ENCODE measurements at regions not wholly inside any gene's neighbourhood (a gene's known extent, or its start where the extent isn't known, plus 50 kb on each side); places are given as distances from the start of the nearest gene placed in this dataset.

GRCh38 chr4:59102311-59102710 is 1992.1 kb upstream of the IGFBP7 start:
- no peak for ATAC-seq
- Mint-ChIP-seq H3K27ac (no peak overlapping the region), H3K4me1 (no peaks in the 10 kb centered on the region), H3K4me3 (no peak overlapping the region), H3K9me3 (peaks cover 2 to 28% (median 8%) of the 10 kb centered on the region in 9 donors), H3K27me3 (no peaks in the 10 kb centered on the region), H3K36me3 (no peaks in the 10 kb centered on the region)
- POLR2A ChIA-PET = no interaction called here
- no peak for DNase-seq

DNA sequence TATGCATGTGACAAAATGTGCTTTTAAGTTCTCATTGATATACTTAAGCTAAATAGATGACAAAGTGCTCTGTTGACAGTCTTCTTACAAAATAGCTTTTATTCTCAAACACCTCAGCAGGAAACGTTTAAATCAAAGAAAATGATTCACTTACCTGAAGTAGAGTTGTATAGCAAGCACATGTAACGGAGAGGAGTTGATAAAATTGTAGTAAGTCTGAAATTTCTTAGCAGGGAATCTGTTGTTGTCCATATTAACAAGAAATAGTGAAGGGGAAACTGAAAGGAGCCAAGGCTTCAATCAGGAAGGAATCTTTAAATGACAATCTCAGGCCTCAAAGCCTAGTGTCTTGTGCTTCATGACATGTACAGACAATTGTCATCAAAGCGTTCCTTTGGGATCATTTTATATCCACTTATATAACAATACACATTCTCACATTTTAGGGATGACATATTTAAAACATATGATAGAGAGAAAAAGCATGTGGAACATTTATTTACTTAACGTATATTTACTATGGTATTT is 2010.2 kb upstream of the IGFBP7 start:
- POLR2A ChIA-PET = no interaction called here
- Mint-ChIP-seq H3K4me3 (no peak overlapping the region), H3K27ac (no peak overlapping the region), H3K36me3 (no peaks in the 10 kb centered on the region), H3K27me3 (no peaks in the 10 kb centered on the region), H3K9me3 (peaks cover 0 to 11% (median 0%) of the 10 kb centered on the region in 9 donors), H3K4me1 (no peaks in the 10 kb centered on the region)
- ATAC-seq (no peak), DNase-seq (no peak)

GRCh38 chr4:59122626-59123025 is 2012.4 kb upstream of the IGFBP7 start:
- peaks cover 0 to 10% (median 6%) of the 10 kb centered on the region in 9 donors for H3K9me3 Mint-ChIP-seq
- no peaks in the 10 kb centered on the region for H3K27me3 Mint-ChIP-seq
- POLR2A ChIA-PET = no interaction called here

GRCh38 chr4:59126159-59126558 is 2016.0 kb upstream of the IGFBP7 start:
- POLR2A ChIA-PET = no interaction called here
- no peak overlapping the region for H3K27ac Mint-ChIP-seq
- H3K9me3 Mint-ChIP-seq = peaks cover 0 to 19% (median 8%) of the 10 kb centered on the region in 9 donors
- no peak overlapping the region for H3K4me3 Mint-ChIP-seq
- DNase-seq (no peak), ATAC-seq (no peak)
- H3K27me3 Mint-ChIP-seq = no peaks in the 10 kb centered on the region
- H3K36me3 Mint-ChIP-seq = peaks cover 0 to 3% (median 0%) of the 10 kb centered on the region in 3 donors
- H3K4me1 Mint-ChIP-seq = no peaks in the 10 kb centered on the region

More at GRCh38 chr4:59122626-59123025, 2012.4 kb upstream of the IGFBP7 start:
- H3K36me3 Mint-ChIP-seq = peaks cover 0 to 3% (median 0%) of the 10 kb centered on the region in 3 donors
- DNase-seq (no peak), ATAC-seq (no peak)
- H3K27ac Mint-ChIP-seq = no peak overlapping the region
- H3K4me1 Mint-ChIP-seq = no peaks in the 10 kb centered on the region
- no peak overlapping the region for H3K4me3 Mint-ChIP-seq

DNA sequence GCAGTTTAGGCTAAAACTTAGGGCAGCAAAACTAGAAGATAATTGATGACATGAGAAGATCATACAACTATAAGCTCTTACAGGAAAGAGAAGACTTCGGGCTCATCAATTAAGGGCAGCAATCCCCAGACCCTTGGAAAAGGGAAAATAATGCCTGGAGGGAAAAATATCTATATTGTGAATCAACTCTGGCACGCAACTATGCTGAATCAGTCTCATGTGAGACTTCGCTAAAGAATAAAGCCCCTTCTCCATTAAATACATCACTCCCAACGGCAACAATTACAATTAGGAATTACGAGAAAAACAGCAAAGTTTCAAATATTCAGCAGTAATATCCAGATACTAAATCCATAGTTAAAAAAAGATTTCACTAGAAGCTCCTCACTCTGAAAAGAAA is 2016.8 kb upstream of the IGFBP7 start:
- H3K36me3 Mint-ChIP-seq = peaks cover 0 to 3% (median 0%) of the 10 kb centered on the region in 3 donors
- no peak for ATAC-seq
- POLR2A ChIA-PET = no interaction called here
- no peak overlapping the region for H3K4me3 Mint-ChIP-seq
- H3K4me1 Mint-ChIP-seq = no peaks in the 10 kb centered on the region
- DNase-seq = no peak
- no peaks in the 10 kb centered on the region for H3K27me3 Mint-ChIP-seq
- H3K27ac Mint-ChIP-seq = no peak overlapping the region
- peaks cover 0 to 27% (median 8%) of the 10 kb centered on the region in 9 donors for H3K9me3 Mint-ChIP-seq

DNA sequence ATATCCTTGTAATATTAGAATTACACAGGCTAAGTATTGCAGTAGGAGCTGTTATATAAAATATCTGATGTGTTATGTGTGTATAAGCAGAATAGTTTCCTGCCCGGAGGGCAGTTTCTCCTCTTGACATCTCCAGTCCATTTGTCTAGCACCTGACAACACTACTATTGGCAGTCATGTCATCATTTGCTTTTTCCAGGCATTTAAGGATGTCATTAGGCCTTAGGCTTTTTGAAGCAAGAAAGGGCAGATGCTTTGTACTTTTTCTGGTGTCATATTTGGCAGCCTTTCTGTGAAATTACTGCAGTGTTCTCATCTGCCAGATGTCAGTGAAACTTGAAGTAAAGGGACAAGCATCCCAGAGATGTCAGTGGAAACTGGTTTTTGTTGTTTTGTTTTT is 2017.6 kb upstream of the IGFBP7 start:
- H3K27ac Mint-ChIP-seq = no peak overlapping the region
- H3K4me1 Mint-ChIP-seq = no peaks in the 10 kb centered on the region
- POLR2A ChIA-PET = no interaction called here
- peaks cover 0 to 3% (median 0%) of the 10 kb centered on the region in 3 donors for H3K36me3 Mint-ChIP-seq
- ATAC-seq (no peak), DNase-seq (no peak)
- no peaks in the 10 kb centered on the region for H3K27me3 Mint-ChIP-seq
- peaks cover 0 to 29% (median 8%) of the 10 kb centered on the region in 9 donors for H3K9me3 Mint-ChIP-seq
- no peak overlapping the region for H3K4me3 Mint-ChIP-seq

- Mint-ChIP-seq H3K27me3 (no peaks in the 10 kb centered on the region), H3K27ac (no peak overlapping the region), H3K36me3 (no peaks in the 10 kb centered on the region), H3K4me3 (no peak overlapping the region), H3K4me1 (no peaks in the 10 kb centered on the region), H3K9me3 (peaks cover 0 to 33% (median 8%) of the 10 kb centered on the region in 9 donors)
- POLR2A ChIA-PET = no interaction called here
- DNase-seq = no peak
- no peak for ATAC-seq
Observed at GRCh38 chr4:59135248-59135985, 2025.2 kb upstream of the IGFBP7 start.

- no peak overlapping the region for H3K4me3 Mint-ChIP-seq
- no peak for ATAC-seq
- no peaks in the 10 kb centered on the region for H3K4me1 Mint-ChIP-seq
- POLR2A ChIA-PET = no interaction called here
- H3K36me3 Mint-ChIP-seq = no peaks in the 10 kb centered on the region
- no peak overlapping the region for H3K27ac Mint-ChIP-seq
- no peaks in the 10 kb centered on the region for H3K27me3 Mint-ChIP-seq
- no peak for DNase-seq
- peaks cover 4 to 46% (median 15%) of the 10 kb centered on the region in 9 donors for H3K9me3 Mint-ChIP-seq
Observed at GRCh38 chr4:59161249-59161648, 2038.9 kb upstream of the ADGRL3 start.

- Mint-ChIP-seq H3K36me3 (no peaks in the 10 kb centered on the region), H3K4me3 (no peak overlapping the region)
Observed at GRCh38 chr4:59175617-59176016, 2024.5 kb upstream of the ADGRL3 start.

DNA sequence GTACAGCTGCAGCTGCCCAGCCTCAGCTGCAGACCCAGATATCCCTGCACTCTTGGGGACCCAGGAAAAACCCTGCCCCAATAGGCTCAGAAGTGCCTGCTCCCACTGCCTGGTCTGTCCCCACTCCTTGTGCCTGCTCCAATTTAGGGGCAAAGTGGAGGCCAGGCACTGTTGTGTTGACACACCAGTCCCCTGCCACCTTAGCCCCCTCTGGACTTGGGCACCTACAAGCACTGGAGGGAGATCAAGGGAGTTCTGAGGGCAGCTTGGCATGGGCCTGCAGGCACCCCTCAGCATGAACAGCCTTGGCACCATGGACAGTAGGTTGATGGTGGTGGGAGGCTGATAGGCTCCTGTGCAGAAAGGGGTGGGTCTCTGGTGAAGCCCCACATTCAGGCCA is 2020.8 kb upstream of the ADGRL3 start:
- Mint-ChIP-seq H3K27me3 (no peaks in the 10 kb centered on the region), H3K27ac (no peak overlapping the region), H3K4me3 (no peak overlapping the region), H3K36me3 (no peaks in the 10 kb centered on the region), H3K9me3 (peaks cover 0 to 15% (median 9%) of the 10 kb centered on the region in 9 donors), H3K4me1 (no peaks in the 10 kb centered on the region)
- no peak for DNase-seq
- no peak for ATAC-seq
- POLR2A ChIA-PET = no interaction called here

More at GRCh38 chr4:59175617-59176016, 2024.5 kb upstream of the ADGRL3 start:
- H3K27me3 Mint-ChIP-seq = no peaks in the 10 kb centered on the region
- ATAC-seq (no peak), DNase-seq (no peak)
- H3K4me1 Mint-ChIP-seq = no peaks in the 10 kb centered on the region
- POLR2A ChIA-PET = no interaction called here
- peaks cover 0 to 14% (median 8%) of the 10 kb centered on the region in 9 donors for H3K9me3 Mint-ChIP-seq
- no peak overlapping the region for H3K27ac Mint-ChIP-seq

DNA sequence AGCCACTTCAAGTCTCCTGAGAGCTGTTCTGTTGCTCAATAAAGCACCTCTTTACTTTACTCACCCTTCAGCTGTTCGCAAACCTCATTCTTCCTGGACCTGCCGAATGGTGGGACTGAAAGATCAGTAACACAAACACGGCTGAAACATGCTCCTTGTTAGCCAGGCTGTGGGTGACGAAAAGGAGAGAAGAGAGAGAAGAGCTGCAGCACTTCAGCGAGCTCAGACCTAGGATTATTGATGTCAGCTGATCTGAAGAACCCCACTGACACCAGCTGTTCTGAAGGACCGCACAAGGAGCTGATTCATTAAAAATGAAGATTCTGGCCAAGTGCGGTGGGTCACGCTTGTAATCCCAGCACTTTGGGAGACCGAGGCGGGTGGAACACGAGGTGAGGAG is 2020.0 kb upstream of the ADGRL3 start:
- no peaks in the 10 kb centered on the region for H3K36me3 Mint-ChIP-seq
- no peak for DNase-seq
- peaks cover 0 to 15% (median 9%) of the 10 kb centered on the region in 9 donors for H3K9me3 Mint-ChIP-seq
- H3K27me3 Mint-ChIP-seq = no peaks in the 10 kb centered on the region
- ATAC-seq = no peak
- H3K4me1 Mint-ChIP-seq = no peaks in the 10 kb centered on the region
- H3K27ac Mint-ChIP-seq = no peak overlapping the region
- no peak overlapping the region for H3K4me3 Mint-ChIP-seq
- POLR2A ChIA-PET = no interaction called here

DNA sequence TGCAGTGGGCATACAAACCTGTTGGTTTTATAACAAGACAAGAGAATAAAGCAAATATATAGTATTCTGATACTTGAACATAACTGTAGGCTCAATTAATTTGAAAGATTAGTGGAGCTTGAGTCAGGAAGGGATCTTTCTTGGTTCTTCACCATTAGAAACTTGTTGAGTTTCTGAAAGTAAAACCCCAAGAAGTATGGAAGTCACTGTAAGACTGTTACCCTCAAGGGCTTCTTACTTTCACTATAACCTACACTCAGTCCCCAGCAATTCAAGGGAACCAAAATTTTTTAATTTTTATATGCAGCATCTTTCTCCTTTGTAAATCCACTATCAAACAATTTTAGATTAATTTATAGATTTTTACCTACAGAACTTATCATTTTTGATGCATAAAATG is 2019.2 kb upstream of the ADGRL3 start:
- no peaks in the 10 kb centered on the region for H3K36me3 Mint-ChIP-seq

GRCh38 chr4:59195839-59196238 is 2004.3 kb upstream of the ADGRL3 start:
- ATAC-seq (no peak), DNase-seq (no peak)
- no peaks in the 10 kb centered on the region for H3K27me3 Mint-ChIP-seq
- H3K9me3 Mint-ChIP-seq = peaks cover 0 to 20% (median 11%) of the 10 kb centered on the region in 9 donors
- no peak overlapping the region for H3K27ac Mint-ChIP-seq
- H3K4me3 Mint-ChIP-seq = no peak overlapping the region
- POLR2A ChIA-PET = no interaction called here
- H3K36me3 Mint-ChIP-seq = no peaks in the 10 kb centered on the region
- H3K4me1 Mint-ChIP-seq = no peaks in the 10 kb centered on the region

More for the DNA sequence above, 2019.2 kb upstream of the ADGRL3 start:
- Mint-ChIP-seq H3K4me1 (no peaks in the 10 kb centered on the region), H3K27ac (no peak overlapping the region), H3K9me3 (peaks cover 0 to 14% (median 9%) of the 10 kb centered on the region in 9 donors), H3K4me3 (no peak overlapping the region), H3K27me3 (no peaks in the 10 kb centered on the region)
- ATAC-seq (no peak), DNase-seq (no peak)
- POLR2A ChIA-PET = no interaction called here

- Mint-ChIP-seq H3K36me3 (no peaks in the 10 kb centered on the region), H3K9me3 (peaks cover 3 to 26% (median 10%) of the 10 kb centered on the region in 9 donors), H3K4me3 (no peak overlapping the region), H3K27ac (no peak overlapping the region), H3K27me3 (no peaks in the 10 kb centered on the region), H3K4me1 (no peaks in the 10 kb centered on the region)
- ATAC-seq (no peak), DNase-seq (no peak)
- POLR2A ChIA-PET = no interaction called here
Observed at GRCh38 chr4:59200992-59201391, 1999.1 kb upstream of the ADGRL3 start.
